ENCODE measurements at regions not wholly inside any gene's neighbourhood (a gene's known extent, or its start where the extent isn't known, plus 50 kb on each side); places are given as distances from the start of the nearest gene placed in this dataset.

- DNase-seq (ENCODE audit: low read depth): peak; percentile 9
- no peak overlapping the region for H3K4me3 ChIP-seq (ENCODE audit: low read depth, low read length)
- TF ChIP-seq CTCF (IDR thresholded peaks at IDR 0.05; ENCODE audit: insufficient read depth, low read depth, low read length): no peak
Measured at GRCh38 chr21:37983336-37984095, 67.3 kb upstream of the KCNJ6 start.

- no peak for DNase-seq (ENCODE audit: low read depth)
- H3K4me3 ChIP-seq (ENCODE audit: low read depth, low read length): no peak overlapping the region
- no peak for TF ChIP-seq CTCF (IDR thresholded peaks at IDR 0.05; ENCODE audit: insufficient read depth, low read depth, low read length)
Measured at GRCh38 chr21:37984416-37984815, 68.2 kb upstream of the KCNJ6 start.

GRCh38 chr21:37986000-37986399, 69.7 kb upstream of the KCNJ6 start:
- no peak overlapping the region for H3K4me3 ChIP-seq (ENCODE audit: low read depth, low read length)
- no peak for DNase-seq (ENCODE audit: low read depth)
- no peak for TF ChIP-seq CTCF (IDR thresholded peaks at IDR 0.05; ENCODE audit: insufficient read depth, low read depth, low read length)

GRCh38 chr21:37986751-37987399, 70.6 kb upstream of the KCNJ6 start:
- TF ChIP-seq CTCF (IDR thresholded peaks at IDR 0.05; ENCODE audit: insufficient read depth, low read depth, low read length): no peak
- DNase-seq (ENCODE audit: low read depth): peak; percentile 19

GRCh38 chr21:37987668-37988067, 71.4 kb upstream of the KCNJ6 start:
- peak; percentile 16 for DNase-seq (ENCODE audit: low read depth)
- H3K4me3 ChIP-seq (ENCODE audit: low read depth, low read length): no peak overlapping the region
- no peak for TF ChIP-seq CTCF (IDR thresholded peaks at IDR 0.05; ENCODE audit: insufficient read depth, low read depth, low read length)

More at GRCh38 chr21:37986751-37987399, 70.6 kb upstream of the KCNJ6 start:
- no peak overlapping the region for H3K4me3 ChIP-seq (ENCODE audit: low read depth, low read length)

- TF ChIP-seq CTCF (IDR thresholded peaks at IDR 0.05; ENCODE audit: insufficient read depth, low read depth, low read length): no peak
- no peak overlapping the region for H3K4me3 ChIP-seq (ENCODE audit: low read depth, low read length)
- DNase-seq (ENCODE audit: low read depth): no peak
Measured at GRCh38 chr21:37993071-37993470, 76.8 kb upstream of the KCNJ6 start.

Measured in fibroblast of villous mesenchyme (primary cell).